Urinary bladder (tissue), 3 donors: ENCODE measurements at regions not wholly inside any gene's neighbourhood (a gene's known extent, or its start where the extent isn't known, plus 50 kb on each side); places are given as distances from the start of the nearest gene placed in this dataset.
"Not testable (repeated sequence)": the region's sequence is repeated elsewhere in the genome, so short reads cannot be mapped to it uniquely, and the experiment has no call there.

Experiments used
- DNase-seq: peaks from one replicate; pipeline ENCODE4 v3.0.0-alpha.2; 2015; ENCODE audit errors: extremely low spot score
- H3K27ac ChIP-seq: one replicate; pipeline ENCODE4 v1.5.1; 2013; ENCODE audit warnings: low read depth, mild to moderate bottlenecking, moderate library complexity
- H3K36me3 ChIP-seq: one replicate; pipeline ENCODE4 v1.6.1; 2013; ENCODE audit warnings: mild to moderate bottlenecking, moderate library complexity; ENCODE audit not compliant: insufficient read depth
- H3K4me1 ChIP-seq: one replicate; pipeline ENCODE4 v1.6.1; 2013; ENCODE audit warnings: mild to moderate bottlenecking, moderate library complexity; ENCODE audit not compliant: insufficient read depth
- H3K4me3 ChIP-seq: one replicate; pipeline ENCODE4 v1.5.1; 2013; ENCODE audit warnings: low read depth, low read length
- WGBS: extraction: QIAGEN DNeasy Blood & Tissue Kit; methylation state at CpG from one replicate; pipeline ENCODE4 v1.1.7; 2013; 5-methylcytosine and 5-hydroxymethylcytosine counted together
- donor health status: healthy with polysubstance abuse.
- donor health status: healthy.

DNA sequence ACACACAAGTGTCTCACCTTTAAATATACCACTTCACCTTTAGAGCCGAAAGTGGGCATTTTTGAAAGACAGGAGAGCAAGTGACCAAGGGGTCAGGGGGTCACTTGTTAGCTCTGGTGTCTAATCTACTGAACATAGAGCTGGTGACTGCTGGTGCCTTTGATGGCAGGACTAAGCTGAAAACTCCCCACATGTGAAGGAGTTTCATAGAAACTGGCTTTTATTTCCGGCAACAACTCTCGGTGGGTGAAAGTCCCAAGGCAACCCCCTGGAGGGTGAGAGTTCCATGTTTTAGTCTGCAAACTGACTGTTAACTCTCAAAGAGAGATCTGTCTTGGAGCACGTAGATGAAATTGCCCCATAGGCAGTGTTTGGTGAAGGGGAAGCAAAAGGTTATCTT is 466.9 kb downstream of the DMRTA1 start:
- DNase-seq: no peak
- Histone ChIP-seq H3K36me3 (no peaks in the 10 kb centered on the region), H3K27ac (no peak overlapping the region), H3K4me3 (no peak overlapping the region), H3K4me1 (no peaks in the 10 kb centered on the region)
- WGBS: 71% methylated on average over 4 of the region's 4 CpGs

DNA sequence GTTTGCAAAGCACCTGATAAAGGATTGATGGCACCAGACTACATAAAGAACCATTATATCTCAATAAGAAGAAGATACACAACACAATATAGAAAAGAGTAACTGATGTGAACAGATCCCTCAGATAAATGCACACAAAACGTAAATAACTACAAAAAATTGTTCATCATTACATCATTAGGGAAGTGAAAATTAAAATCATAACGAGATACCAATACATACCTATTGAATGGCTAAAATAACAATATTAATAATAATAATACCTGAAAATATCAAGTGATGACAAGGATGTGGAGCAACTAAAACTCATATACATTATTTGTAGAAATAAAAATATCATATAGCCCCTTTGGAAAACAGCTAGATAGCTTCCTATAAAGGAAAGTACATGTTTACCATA is 469.5 kb downstream of the DMRTA1 start:
- WGBS: 74% methylated on average over 2 of the region's 2 CpGs
- H3K4me3 ChIP-seq: no peak overlapping the region
- no peaks in the 10 kb centered on the region for H3K4me1 ChIP-seq
- DNase-seq: no peak
- H3K36me3 ChIP-seq: no peaks in the 10 kb centered on the region
- no peak overlapping the region for H3K27ac ChIP-seq

DNA sequence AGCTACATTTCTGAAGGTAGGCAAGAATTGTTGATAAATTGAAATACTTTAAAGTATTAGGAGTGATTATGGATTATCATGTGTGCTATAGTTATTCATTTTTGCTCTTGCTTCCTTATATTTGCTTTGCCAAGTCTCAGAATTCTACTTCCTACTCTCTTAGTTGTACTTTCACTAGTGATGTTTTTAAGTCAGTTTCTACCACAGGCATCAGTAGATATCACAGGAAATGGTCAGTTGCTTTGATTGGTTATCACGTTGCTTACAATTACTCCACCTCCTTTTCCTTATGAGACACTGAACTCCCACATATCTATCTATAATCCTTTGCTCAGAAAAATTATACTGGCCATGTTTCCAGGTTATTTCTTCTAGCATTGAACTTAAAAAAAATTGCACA is 472.8 kb downstream of the DMRTA1 start:
- Histone ChIP-seq H3K36me3 (no peaks in the 10 kb centered on the region), H3K4me1 (no peaks in the 10 kb centered on the region), H3K4me3 (no peak overlapping the region), H3K27ac (no peak overlapping the region)
- WGBS: 58% methylated on average over 1 of the region's 1 CpG
- DNase-seq: no peak

DNA sequence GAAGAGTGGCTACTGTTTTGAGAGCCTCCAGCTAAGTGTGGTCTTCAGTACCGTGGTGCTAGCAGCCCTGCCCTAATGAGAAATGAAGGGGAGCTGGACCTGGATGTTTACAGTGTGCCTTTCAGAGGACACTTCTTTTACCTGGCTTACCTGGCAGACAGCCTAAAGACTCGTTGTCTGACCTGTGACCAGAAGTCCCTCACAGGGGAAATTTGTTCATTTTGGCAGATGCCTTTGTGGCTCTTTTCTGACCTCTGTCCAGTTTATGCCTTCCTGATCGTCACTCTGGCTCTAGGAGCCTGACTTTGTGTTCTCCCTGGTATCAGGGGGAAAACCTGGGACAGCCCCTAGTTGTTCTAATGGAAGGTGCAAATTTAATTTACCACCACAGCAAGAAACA is 475.1 kb downstream of the DMRTA1 start:
- no peaks in the 10 kb centered on the region for H3K4me1 ChIP-seq
- no peak overlapping the region for H3K4me3 ChIP-seq
- no peak for DNase-seq
- no peak overlapping the region for H3K27ac ChIP-seq
- no peaks in the 10 kb centered on the region for H3K36me3 ChIP-seq
- WGBS: 71% methylated on average over 3 of the region's 3 CpGs

DNA sequence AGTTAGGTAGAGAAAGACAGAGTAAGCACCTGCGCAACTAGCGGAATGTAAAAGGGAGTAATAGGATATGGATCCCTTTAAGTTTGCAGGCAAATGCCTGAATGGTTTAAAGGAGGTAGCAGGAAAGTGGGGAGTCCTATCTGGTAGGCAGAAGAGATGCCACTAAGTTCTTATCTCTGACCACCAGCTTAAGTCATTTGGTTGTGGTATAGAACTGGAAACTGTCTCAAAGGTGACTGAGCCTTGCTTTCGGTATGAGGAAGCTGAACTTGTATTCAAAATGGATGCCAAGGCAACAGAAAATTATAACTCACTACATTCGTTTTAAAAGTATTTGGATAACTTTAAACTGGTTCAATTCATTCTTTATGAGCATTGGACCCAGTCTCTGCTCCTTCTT is 475.6 kb downstream of the DMRTA1 start:
- 70% methylated on average over 4 of the region's 4 CpGs for WGBS
- H3K4me1 ChIP-seq: no peaks in the 10 kb centered on the region

DNA sequence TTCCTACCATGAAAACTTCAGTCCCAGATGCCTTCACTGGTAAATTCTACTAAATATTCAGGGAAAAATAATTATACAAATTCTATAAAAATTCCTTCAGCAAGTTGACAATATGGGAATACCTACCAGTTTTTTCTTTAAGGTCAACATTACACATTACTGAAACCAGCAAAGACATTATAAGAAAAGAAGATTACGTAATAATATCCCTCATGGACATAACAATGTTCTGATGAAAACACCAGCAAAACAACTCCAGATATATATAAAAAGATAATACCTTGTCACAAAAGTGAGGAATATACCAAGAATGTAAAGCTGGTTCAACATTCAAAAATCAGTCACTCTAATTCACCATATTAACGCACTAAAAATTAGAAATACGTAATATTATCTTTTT is 507.9 kb downstream of the DMRTA1 start:
- Histone ChIP-seq H3K27ac (no peak overlapping the region), H3K36me3 (no peaks in the 10 kb centered on the region), H3K4me1 (no peaks in the 10 kb centered on the region), H3K4me3 (no peak overlapping the region)
- DNase-seq: no peak
- WGBS: 94% methylated on average over 3 of the region's 3 CpGs

More for the DNA sequence above, 475.6 kb downstream of the DMRTA1 start:
- Histone ChIP-seq H3K27ac (no peak overlapping the region), H3K4me3 (no peak overlapping the region), H3K36me3 (no peaks in the 10 kb centered on the region)
- DNase-seq: no peak

DNA sequence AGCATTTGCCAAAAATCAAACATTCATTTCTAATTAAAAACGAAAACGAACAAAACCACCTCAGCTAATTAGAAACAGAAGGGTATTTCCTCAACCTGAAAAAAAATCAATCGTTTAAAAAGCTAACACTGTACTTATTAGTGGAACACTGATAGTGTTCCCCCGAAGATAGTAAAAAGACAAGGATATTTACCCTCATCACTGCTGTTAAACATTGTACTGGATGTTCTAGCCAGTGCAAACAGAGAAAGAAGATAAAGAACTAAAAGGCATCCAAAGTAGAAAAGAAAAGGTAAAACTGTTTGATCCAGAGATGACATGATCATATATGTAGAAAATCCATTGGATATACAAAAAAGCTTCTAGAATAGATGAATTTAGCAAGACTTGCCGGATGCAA is 508.3 kb downstream of the DMRTA1 start:
- WGBS: 72% methylated on average over 5 of the region's 5 CpGs
- H3K27ac ChIP-seq: no peak overlapping the region
- no peak for DNase-seq

DNA sequence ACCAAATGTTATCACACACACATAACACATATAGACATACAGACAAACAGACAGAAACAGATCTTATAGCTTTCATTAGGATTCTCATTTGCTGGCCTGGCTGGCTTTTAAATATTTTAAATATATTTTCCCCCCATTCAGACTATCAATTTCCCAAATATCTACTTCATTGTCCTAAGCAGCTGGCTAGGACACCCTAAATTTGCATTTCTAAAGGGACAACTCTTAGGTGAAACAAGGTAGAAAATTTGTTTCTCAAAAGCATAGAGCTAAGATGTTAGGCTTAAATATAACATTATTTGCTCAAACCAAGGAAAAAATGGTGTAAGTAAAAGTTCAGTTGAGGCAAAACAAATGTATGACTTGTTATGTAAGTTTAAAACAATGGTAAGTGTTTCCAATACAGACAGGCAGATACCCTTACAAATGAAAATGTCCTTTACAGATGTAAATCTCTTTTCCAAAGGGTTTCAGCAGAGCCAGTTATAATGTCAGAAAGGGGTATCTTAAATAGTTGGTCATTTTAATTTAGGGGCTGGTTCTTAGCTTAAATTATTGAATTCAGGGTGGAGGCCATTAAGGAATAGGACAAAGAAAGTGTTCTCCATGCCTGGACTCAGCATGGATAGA is 522.8 kb downstream of the DMRTA1 start:
- no peak overlapping the region for H3K27ac ChIP-seq
- no peak for DNase-seq
- no peaks in the 10 kb centered on the region for H3K4me1 ChIP-seq
- no peaks in the 10 kb centered on the region for H3K36me3 ChIP-seq
- no peak overlapping the region for H3K4me3 ChIP-seq

More for the DNA sequence above, 508.3 kb downstream of the DMRTA1 start:
- no peaks in the 10 kb centered on the region for H3K36me3 ChIP-seq
- H3K4me1 ChIP-seq: no peaks in the 10 kb centered on the region
- H3K4me3 ChIP-seq: no peak overlapping the region

DNA sequence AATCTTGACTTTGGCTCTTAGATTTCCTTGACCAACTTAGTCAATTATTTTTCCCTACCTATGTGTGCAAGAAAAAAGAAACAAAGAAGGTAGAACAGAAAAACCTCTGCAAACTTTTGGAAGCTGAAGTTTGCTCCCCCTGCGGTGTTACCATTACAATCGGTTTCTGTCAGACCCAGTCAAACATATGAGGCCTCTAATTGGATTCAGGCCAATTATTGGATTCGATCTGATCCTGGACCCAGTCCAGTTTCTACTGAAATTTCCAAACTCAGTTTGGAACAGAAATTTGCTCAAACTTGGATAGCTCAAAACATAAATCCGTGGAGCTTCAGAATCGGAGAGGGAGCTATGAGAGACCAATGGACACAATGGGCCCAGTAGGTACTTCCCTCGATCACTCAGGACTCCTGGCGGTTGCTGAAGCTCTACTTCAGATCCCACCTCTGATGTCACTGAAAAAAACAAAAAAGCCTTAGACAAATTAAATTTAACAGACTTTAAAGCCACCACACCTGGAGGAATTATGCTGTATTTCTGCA is 523.9 kb downstream of the DMRTA1 start:
- no peaks in the 10 kb centered on the region for H3K4me1 ChIP-seq
- H3K27ac ChIP-seq: no peak overlapping the region
- no peak overlapping the region for H3K4me3 ChIP-seq
- DNase-seq: no peak
- no peaks in the 10 kb centered on the region for H3K36me3 ChIP-seq
- WGBS: 80% methylated on average over 7 of the region's 7 CpGs

DNA sequence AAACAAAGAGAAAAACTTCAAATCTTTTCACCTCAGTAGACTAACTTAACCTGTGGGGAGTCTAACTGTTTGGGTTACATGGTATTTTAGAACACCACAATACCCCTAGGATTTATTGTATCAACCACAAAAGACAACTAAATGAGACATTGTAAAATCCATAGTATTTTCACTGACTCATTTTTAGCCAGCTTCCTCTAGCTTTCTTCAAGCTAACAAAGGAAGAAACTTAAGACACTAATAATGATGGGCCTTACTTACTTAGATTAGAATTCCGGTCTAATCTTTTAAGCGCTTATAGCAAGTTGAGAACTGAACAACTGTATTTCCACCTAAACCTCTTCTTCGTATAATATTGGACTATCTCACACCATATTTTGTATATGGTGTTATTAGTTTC is 529.3 kb downstream of the DMRTA1 start:
- Histone ChIP-seq H3K36me3 (no peaks in the 10 kb centered on the region), H3K4me3 (no peak overlapping the region), H3K27ac (no peak overlapping the region), H3K4me1 (no peaks in the 10 kb centered on the region)
- WGBS: 93% methylated on average over 3 of the region's 3 CpGs
- no peak for DNase-seq

DNA sequence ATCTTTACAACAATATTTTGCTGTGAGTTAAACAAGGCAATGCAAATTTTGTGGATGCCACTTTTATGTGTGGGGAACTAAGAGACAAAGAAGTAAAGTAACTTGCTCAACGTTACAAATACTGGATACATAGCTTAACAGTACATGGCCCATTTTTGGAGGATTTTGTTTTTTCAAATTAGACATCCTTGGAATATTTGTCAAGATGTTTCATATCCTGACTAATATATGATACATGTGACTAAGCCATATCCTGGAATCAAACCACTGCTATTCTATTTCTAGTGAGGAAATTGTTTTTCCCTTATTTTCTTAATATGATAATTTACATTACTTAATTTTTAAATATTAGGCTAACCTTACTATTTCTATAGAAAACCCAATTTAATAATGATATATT is 529.8 kb downstream of the DMRTA1 start:
- H3K4me1 ChIP-seq: no peaks in the 10 kb centered on the region
- H3K36me3 ChIP-seq: no peaks in the 10 kb centered on the region
- H3K27ac ChIP-seq: no peak overlapping the region
- H3K4me3 ChIP-seq: no peak overlapping the region
- DNase-seq: no peak
- WGBS: 83% methylated on average over 1 of the region's 1 CpG

DNA sequence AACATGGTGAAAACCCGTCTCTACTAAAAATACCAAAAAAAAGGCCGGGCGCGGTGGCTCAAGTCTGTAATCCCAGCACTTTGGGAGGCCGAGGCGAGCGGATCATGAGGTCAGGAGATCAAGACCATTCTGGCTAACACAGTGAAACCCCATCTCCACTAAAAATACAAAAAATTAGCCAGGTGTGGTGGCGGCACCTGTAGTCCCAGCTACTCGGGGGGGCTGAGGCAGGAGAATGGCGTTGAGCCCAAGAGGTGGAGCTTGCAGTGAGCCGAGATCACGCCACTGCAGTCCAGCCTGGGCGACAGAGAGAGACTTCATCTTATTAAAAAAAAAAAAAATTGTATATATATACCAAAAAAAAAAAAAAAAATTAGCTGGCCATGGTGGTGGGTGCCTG is 533.8 kb downstream of the DMRTA1 start:
- WGBS: 92% methylated on average over 13 of the region's 13 CpGs
- H3K4me3 ChIP-seq, H3K27ac ChIP-seq, H3K36me3 ChIP-seq, DNase-seq, H3K4me1 ChIP-seq: not testable (repeated sequence)

DNA sequence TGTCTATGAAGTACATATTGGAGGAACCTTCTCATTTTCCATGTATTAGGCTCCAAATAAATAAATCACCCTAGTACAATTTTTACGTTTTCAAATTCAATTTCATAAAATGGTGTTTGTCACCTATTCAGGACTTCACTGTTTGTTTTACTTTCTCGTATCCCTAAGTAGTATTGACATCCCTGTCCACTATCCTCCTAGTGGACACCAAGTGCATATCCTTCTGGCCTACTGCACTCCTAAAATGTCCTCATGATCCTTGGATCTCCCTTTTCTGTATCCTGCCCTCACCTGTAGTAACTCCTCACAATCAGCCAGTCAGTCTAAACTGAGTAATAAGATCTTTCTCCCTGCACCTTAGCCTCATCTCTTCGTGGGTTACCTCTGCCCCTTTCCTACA is 539.9 kb downstream of the DMRTA1 start:
- DNase-seq: no peak
- H3K36me3 ChIP-seq: no peaks in the 10 kb centered on the region

DNA sequence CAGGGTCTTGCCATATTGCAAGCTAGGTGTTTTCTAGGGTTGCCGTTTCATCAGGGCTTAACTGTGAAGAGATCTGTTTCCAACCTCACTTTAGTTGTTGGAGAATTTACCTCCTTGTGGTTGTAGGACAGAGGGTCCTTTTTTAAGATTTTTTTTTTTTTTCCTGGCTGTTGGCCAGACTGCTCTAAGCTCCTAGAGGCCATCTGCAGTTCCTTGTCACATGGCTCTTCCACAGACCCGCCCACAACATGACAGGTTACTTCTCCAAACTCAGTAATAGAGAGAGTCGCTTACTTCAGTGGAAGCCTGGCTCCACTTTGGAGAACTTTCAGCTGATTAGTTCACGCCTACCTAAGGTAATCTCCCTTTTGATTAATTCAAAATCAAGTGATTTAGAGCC is 543.7 kb downstream of the DMRTA1 start:
- Histone ChIP-seq H3K27ac (no peak overlapping the region), H3K4me3 (no peak overlapping the region), H3K4me1 (no peaks in the 10 kb centered on the region), H3K36me3 (no peaks in the 10 kb centered on the region)
- 79% methylated on average over 4 of the region's 4 CpGs for WGBS
- DNase-seq: no peak

More for the DNA sequence above, 539.9 kb downstream of the DMRTA1 start:
- WGBS: 76% methylated on average over 3 of the region's 3 CpGs
- no peak overlapping the region for H3K27ac ChIP-seq
- no peaks in the 10 kb centered on the region for H3K4me1 ChIP-seq
- H3K4me3 ChIP-seq: no peak overlapping the region

DNA sequence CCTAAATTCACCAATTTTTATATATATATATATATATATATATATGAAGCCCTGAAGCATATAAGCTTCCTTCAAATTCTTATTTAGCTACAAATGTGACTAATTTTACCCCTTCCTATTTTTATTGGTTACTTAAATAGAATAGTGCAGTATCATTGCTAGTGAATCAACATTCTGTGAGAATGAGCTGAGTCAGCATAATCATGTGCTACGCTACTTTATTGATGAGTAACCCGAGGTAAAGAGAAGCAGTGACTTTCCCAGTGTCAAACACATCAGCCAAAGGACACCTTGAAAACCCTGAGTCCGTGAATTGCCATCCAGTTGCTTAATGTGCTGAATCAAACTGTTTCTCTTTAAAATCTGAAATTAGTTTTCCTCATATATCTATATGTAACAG is 546.2 kb downstream of the DMRTA1 start:
- no peak overlapping the region for H3K4me3 ChIP-seq
- no peaks in the 10 kb centered on the region for H3K4me1 ChIP-seq
- 75% methylated on average over 3 of the region's 3 CpGs for WGBS
- no peaks in the 10 kb centered on the region for H3K36me3 ChIP-seq
- DNase-seq: no peak
- no peak overlapping the region for H3K27ac ChIP-seq
